OCI-LY3 (cell line): ENCODE measurements at regions not wholly inside any gene's neighbourhood (a gene's known extent, or its start where the extent isn't known, plus 50 kb on each side); places are given as distances from the start of the nearest gene placed in this dataset.

Experiments used
- H2AFZ ChIP-seq: fragments of 200-600, 300-600 bp; shearing (Covaris generic); 2 replicates; pipeline ENCODE4 v1.6.0; 2014; ENCODE audit warnings: antibody characterized with exemption, low read depth, low read length
- H3K27ac ChIP-seq: fragments of 200-600, 300-600 bp; sonication (generic); 2 replicates; pipeline ENCODE4 v1.5.1; 2014; ENCODE audit warnings: mild to moderate bottlenecking, low read length, moderate library complexity, mixed read lengths
- H3K27me3 ChIP-seq: fragments of 200-600, 300-600 bp; sonication (generic); 2 replicates; pipeline ENCODE4 v1.6.1; 2014; ENCODE audit warnings: low read depth, low read length, mixed read lengths
- H3K36me3 ChIP-seq: fragments of 200-600, 300-600 bp; sonication (generic); replicated peaks from 2 replicates; pipeline ENCODE3; 2014; ENCODE audit warnings: low read depth, low read length, mixed read lengths
- H3K4me1 ChIP-seq: fragments of 300-600, 200-600 bp; sonication (generic); 2 replicates; pipeline ENCODE4 v1.6.1; 2014; ENCODE audit warnings: low read length, mixed read lengths
- H3K4me2 ChIP-seq: fragments of 200-600, 300-600 bp; sonication (generic); 2 replicates; pipeline ENCODE4 v1.6.1; 2014; ENCODE audit warnings: low read length, mixed read lengths
- H3K4me3 ChIP-seq: fragments of 300-600, 200-600 bp; sonication (generic); 2 replicates; pipeline ENCODE4 v1.5.1; 2014; ENCODE audit warnings: antibody characterized with exemption, mild to moderate bottlenecking, low read length, moderate library complexity
- H3K79me2 ChIP-seq: fragments of 300-600, 200-600 bp; shearing (Covaris generic); 2 replicates; pipeline ENCODE4 v1.6.1; 2014; ENCODE audit warnings: mild to moderate bottlenecking, low read length, mixed read lengths
- H3K9ac ChIP-seq: fragments of 300-600, 200-600 bp; shearing (Covaris generic); 2 replicates; pipeline ENCODE4 v1.6.0; 2014; ENCODE audit warnings: mild to moderate bottlenecking, low read length, moderate library complexity
- H3K9me3 ChIP-seq: fragments of 200-600, 300-600 bp; shearing (Covaris generic); 2 replicates; pipeline ENCODE4 v1.6.1; 2014; ENCODE audit warnings: low read length, mixed read lengths; ENCODE audit not compliant: insufficient read depth
- H4K20me1 ChIP-seq: fragments of 200-600, 300-600 bp; sonication (generic); 2 replicates; pipeline ENCODE4 v1.6.1; 2016; ENCODE audit warnings: low read length, mixed read lengths; ENCODE audit not compliant: insufficient read depth
- EZH2phosphoT487 ChIP-seq: fragments of 200-600 bp; shearing (Covaris generic); IDR thresholded peaks from 2 replicates; pipeline ENCODE4 v1.6.1; 2018; ENCODE audit warnings: antibody characterized with exemption, mixed run types, low read depth
- TF ChIP-seq, protein P1 (sequence below): fragments of 200-600, 300-600 bp; sonication (generic); IDR thresholded peaks from 2 replicates; pipeline ENCODE4 v1.5.1; 2014; ENCODE audit warnings: antibody characterized with exemption, low read length, low read depth

- H3K36me3 ChIP-seq: no peaks in the 10 kb centered on the region
- H3K79me2 ChIP-seq: no peaks in the 10 kb centered on the region
- no peaks in the 10 kb centered on the region for H3K9me3 ChIP-seq
- no peaks in the 10 kb centered on the region for H3K27me3 ChIP-seq
- no peaks in the 10 kb centered on the region for H4K20me1 ChIP-seq
- H3K4me3 ChIP-seq: no peak overlapping the region
- no peak overlapping the region for H3K27ac ChIP-seq
- H2AFZ ChIP-seq: no peak overlapping the region
- TF ChIP-seq, protein P1, sequence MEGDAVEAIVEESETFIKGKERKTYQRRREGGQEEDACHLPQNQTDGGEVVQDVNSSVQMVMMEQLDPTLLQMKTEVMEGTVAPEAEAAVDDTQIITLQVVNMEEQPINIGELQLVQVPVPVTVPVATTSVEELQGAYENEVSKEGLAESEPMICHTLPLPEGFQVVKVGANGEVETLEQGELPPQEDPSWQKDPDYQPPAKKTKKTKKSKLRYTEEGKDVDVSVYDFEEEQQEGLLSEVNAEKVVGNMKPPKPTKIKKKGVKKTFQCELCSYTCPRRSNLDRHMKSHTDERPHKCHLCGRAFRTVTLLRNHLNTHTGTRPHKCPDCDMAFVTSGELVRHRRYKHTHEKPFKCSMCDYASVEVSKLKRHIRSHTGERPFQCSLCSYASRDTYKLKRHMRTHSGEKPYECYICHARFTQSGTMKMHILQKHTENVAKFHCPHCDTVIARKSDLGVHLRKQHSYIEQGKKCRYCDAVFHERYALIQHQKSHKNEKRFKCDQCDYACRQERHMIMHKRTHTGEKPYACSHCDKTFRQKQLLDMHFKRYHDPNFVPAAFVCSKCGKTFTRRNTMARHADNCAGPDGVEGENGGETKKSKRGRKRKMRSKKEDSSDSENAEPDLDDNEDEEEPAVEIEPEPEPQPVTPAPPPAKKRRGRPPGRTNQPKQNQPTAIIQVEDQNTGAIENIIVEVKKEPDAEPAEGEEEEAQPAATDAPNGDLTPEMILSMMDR: no peak
- TF ChIP-seq EZH2phosphoT487: no peak
- H3K4me2 ChIP-seq: no peak overlapping the region
- peaks cover 6% of the 10 kb centered on the region; the same call in 1 of the 2 replicates for H3K4me1 ChIP-seq
- no peak overlapping the region for H3K9ac ChIP-seq
Measured at GRCh38 chr4:14592950-14593349, 409.3 kb upstream of the CPEB2 start.

- no peaks in the 10 kb centered on the region for H3K9me3 ChIP-seq
- no peak for TF ChIP-seq EZH2phosphoT487
- TF ChIP-seq, protein P1: no peak
- H3K9ac ChIP-seq: no peak overlapping the region
- no peak overlapping the region for H3K27ac ChIP-seq
- H2AFZ ChIP-seq: peak overlapping the region; percentile 64
- H3K36me3 ChIP-seq: no peaks in the 10 kb centered on the region
- H3K4me1 ChIP-seq: peaks cover 6% of the 10 kb centered on the region; the same call in 1 of the 2 replicates
- H3K4me2 ChIP-seq: no peak overlapping the region
- H3K4me3 ChIP-seq: no peak overlapping the region
- no peaks in the 10 kb centered on the region for H3K27me3 ChIP-seq
- H3K79me2 ChIP-seq: no peaks in the 10 kb centered on the region
- H4K20me1 ChIP-seq: no peaks in the 10 kb centered on the region
Measured at GRCh38 chr4:14596028-14596427, 406.3 kb upstream of the CPEB2 start.

GRCh38 chr4:14596437-14596836 lies 405.8 kb upstream of the CPEB2 start:
- Histone ChIP-seq H3K36me3 (no peaks in the 10 kb centered on the region), H3K4me2 (no peak overlapping the region), H3K4me1 (peaks cover 6% of the 10 kb centered on the region; the same call in 1 of the 2 replicates), H3K27ac (no peak overlapping the region), H3K9ac (no peak overlapping the region), H3K4me3 (no peak overlapping the region), H2AFZ (peak overlapping the region; percentile 64), H3K27me3 (no peaks in the 10 kb centered on the region), H3K9me3 (no peaks in the 10 kb centered on the region), H4K20me1 (no peaks in the 10 kb centered on the region), H3K79me2 (no peaks in the 10 kb centered on the region)
- TF ChIP-seq, protein P1: no peak
- no peak for TF ChIP-seq EZH2phosphoT487

- Histone ChIP-seq H3K9ac (no peak overlapping the region), H3K4me3 (no peak overlapping the region), H2AFZ (no peak overlapping the region), H3K4me1 (peaks cover 6% of the 10 kb centered on the region; the same call in 1 of the 2 replicates), H4K20me1 (no peaks in the 10 kb centered on the region), H3K4me2 (no peak overlapping the region), H3K36me3 (no peaks in the 10 kb centered on the region), H3K27me3 (no peaks in the 10 kb centered on the region), H3K79me2 (no peaks in the 10 kb centered on the region), H3K9me3 (no peaks in the 10 kb centered on the region), H3K27ac (no peak overlapping the region)
- TF ChIP-seq, protein P1: no peak
- TF ChIP-seq EZH2phosphoT487: no peak
Measured at GRCh38 chr4:14596904-14597303, 405.4 kb upstream of the CPEB2 start.
